IMR-90 (cell line): ENCODE measurements at regions not wholly inside any gene's neighbourhood (a gene's known extent, or its start where the extent isn't known, plus 50 kb on each side); places are given as distances from the start of the nearest gene placed in this dataset.

Source experiments
- ATAC-seq: fragments of 200-7000 bp; cut with Tn5 transposase; 2 replicates; pipeline ENCODE4 v1.9.1; 2020; ENCODE audit warnings: low read depth, mild to moderate bottlenecking, moderate library complexity
- BruUV-seq: library from RNA; stranded (reverse); fragments of 400-500 nt; replicated peaks from 2 replicates; lab custom pipeline; 2021; lab: Mats Ljungman, UMichigan
- CTCF ChIA-PET: fragments of 300-600 bp; formaldehyde crosslinking; extraction: SDS; loops from one replicate; lab custom pipeline; 2021; ENCODE audit warnings: antibody characterized with exemption; lab: Yijun Ruan, JAX
- POLR2A ChIA-PET: fragments of 300-600 bp; sonication (Branson Sonifier 250); formaldehyde crosslinking; loops from one replicate; lab custom pipeline; 2022; ENCODE audit warnings: antibody characterized with exemption; ENCODE audit not compliant: unreplicated experiment; lab: Charles Lee
- DNase-seq: peaks from one replicate; pipeline ENCODE4 v3.0.0; 2013
- H2AFZ ChIP-seq: replicated peaks from 2 replicates; pipeline ENCODE3; 2013; ENCODE audit warnings: low read length, mild to moderate bottlenecking; ENCODE audit not compliant: poor library complexity
- H2AK5ac ChIP-seq: 2 replicates; pipeline ENCODE4 v1.6.1; 2013; ENCODE audit warnings: low read depth, low read length, inconsistent platforms
- H2AK9ac ChIP-seq: replicated peaks from 2 replicates; pipeline ENCODE3; 2013; ENCODE audit warnings: mild to moderate bottlenecking, low read depth, low read length, moderate library complexity; ENCODE audit not compliant: poor library complexity
- H2BK120ac ChIP-seq: 2 replicates; pipeline ENCODE4 v1.6.1; 2013; ENCODE audit warnings: low read depth, low read length, inconsistent platforms
- H2BK15ac ChIP-seq: 3 replicates; pipeline ENCODE4 v1.6.1; 2013; ENCODE audit warnings: low read depth, low read length, inconsistent platforms
- H2BK20ac ChIP-seq: 2 replicates; pipeline ENCODE4 v1.6.1; 2013; ENCODE audit warnings: low read depth, mild to moderate bottlenecking, inconsistent platforms, low read length, moderate library complexity
- H2BK5ac ChIP-seq: 2 replicates; pipeline ENCODE4 v1.6.1; 2013; ENCODE audit warnings: mild to moderate bottlenecking, low read depth, low read length, inconsistent platforms; ENCODE audit not compliant: poor library complexity, severe bottlenecking
- H3K14ac ChIP-seq: replicated peaks from 2 replicates; pipeline ENCODE4 v1.6.1; 2013; ENCODE audit warnings: low read depth, low read length, inconsistent platforms
- H3K18ac ChIP-seq: 2 replicates; pipeline ENCODE4 v1.6.1; 2013; ENCODE audit warnings: low read depth, low read length, control low read depth
- H3K23ac ChIP-seq: 2 replicates; pipeline ENCODE4 v1.6.1; 2013; ENCODE audit warnings: low read depth, low read length, inconsistent platforms
- H3K27ac ChIP-seq: 2 replicates; pipeline ENCODE4 v1.5.1; 2013; ENCODE audit warnings: mild to moderate bottlenecking, control low read depth, low read length; ENCODE audit not compliant: insufficient read depth
- H3K27me3 ChIP-seq: 2 replicates; pipeline ENCODE4 v1.6.1; 2013; ENCODE audit warnings: low read length; ENCODE audit not compliant: control insufficient read depth, insufficient read depth
- H3K36me3 ChIP-seq: 2 replicates; pipeline ENCODE4 v1.6.1; 2013; ENCODE audit warnings: low read length, mixed read lengths; ENCODE audit not compliant: control insufficient read depth, insufficient read depth
- H3K4ac ChIP-seq: 2 replicates; pipeline ENCODE4 v1.6.1; 2013; ENCODE audit warnings: low read depth, low read length, inconsistent platforms
- H3K4me1 ChIP-seq: 2 replicates; pipeline ENCODE4 v1.6.1; 2013; ENCODE audit warnings: low read length, mixed read lengths; ENCODE audit not compliant: control insufficient read depth, insufficient read depth
- H3K4me2 ChIP-seq: 2 replicates; pipeline ENCODE4 v1.6.1; 2013; ENCODE audit warnings: low read depth, mild to moderate bottlenecking, control low read depth, low read length, moderate library complexity
- H3K4me3 ChIP-seq: 2 replicates; pipeline ENCODE4 v1.5.1; 2013; ENCODE audit warnings: low read depth, mild to moderate bottlenecking, control low read depth, low read length, moderate library complexity; ENCODE audit not compliant: insufficient read depth
- H3K56ac ChIP-seq: 2 replicates; pipeline ENCODE4 v1.6.1; 2013; ENCODE audit warnings: low read length, inconsistent platforms; ENCODE audit not compliant: insufficient read depth; ENCODE audit errors: extremely low read depth
- H3K79me1 ChIP-seq, 2 experiments: 2 replicates each; pipeline ENCODE4 v1.6.1; 2013; ENCODE audit warnings: low read length in 2 of 2, inconsistent platforms in 1 of 2, low read depth in 1 of 2
- H3K9ac ChIP-seq: 2 replicates; pipeline ENCODE4 v1.6.1; 2013; ENCODE audit warnings: low read depth, low read length, control low read depth
- H3K9me1 ChIP-seq: 2 replicates; pipeline ENCODE4 v1.6.1; 2013; ENCODE audit warnings: low read length, inconsistent platforms; ENCODE audit not compliant: insufficient read depth
- H3K9me3 ChIP-seq: 2 replicates; pipeline ENCODE4 v1.6.1; 2013; ENCODE audit warnings: low read length; ENCODE audit not compliant: control insufficient read depth, insufficient read depth
- H4K20me1 ChIP-seq: 2 replicates; pipeline ENCODE4 v1.6.1; 2013; ENCODE audit warnings: low read length, inconsistent platforms; ENCODE audit not compliant: insufficient read depth
- H4K5ac ChIP-seq: 2 replicates; pipeline ENCODE4 v1.6.1; 2013; ENCODE audit warnings: mild to moderate bottlenecking, low read depth, low read length, control low read depth
- H4K8ac ChIP-seq, 2 experiments: 2 replicates each; pipeline ENCODE4 v1.6.1; 2013; ENCODE audit warnings: low read depth in 2 of 2, low read length in 2 of 2, control low read depth in 1 of 2, inconsistent platforms in 1 of 2
- H4K91ac ChIP-seq: 2 replicates; pipeline ENCODE4 v1.6.1; 2013; ENCODE audit warnings: low read depth, low read length, inconsistent platforms; ENCODE audit not compliant: insufficient read depth
- BHLHE40 ChIP-seq: fragments of 150-350 bp; IDR thresholded peaks from 2 replicates; pipeline ENCODE4 v1.6.1; 2016; ENCODE audit warnings: mild to moderate bottlenecking, low read depth, low read length
- CEBPB ChIP-seq: IDR thresholded peaks from 2 replicates; pipeline ENCODE4 v1.6.1; 2012; ENCODE audit warnings: low read depth, low read length, improper control_type of control experiment
- CHD1 ChIP-seq: IDR thresholded peaks from 2 replicates; pipeline ENCODE4 v1.6.1; 2012; ENCODE audit warnings: low read depth, low read length, improper control_type of control experiment
- CTCF ChIP-seq: conservative IDR thresholded peaks from 2 replicates; pipeline ENCODE4 v1.5.1; 2012; ENCODE audit warnings: mild to moderate bottlenecking, low read depth, low read length, improper control_type of control experiment
- ELK1 ChIP-seq: fragments of 150-350 bp; IDR thresholded peaks from 2 replicates; pipeline ENCODE4 v1.6.1; 2016; ENCODE audit warnings: low read depth, mild to moderate bottlenecking, low read length, moderate library complexity, borderline replicate concordance
- FOS ChIP-seq: fragments of 150-350 bp; IDR thresholded peaks from 2 replicates; pipeline ENCODE4 v1.6.1; 2016; ENCODE audit warnings: low read depth, low read length
- MAFK ChIP-seq: IDR thresholded peaks from 2 replicates; pipeline ENCODE4 v1.6.1; 2012; ENCODE audit warnings: low read depth, low read length, improper control_type of control experiment
- MAZ ChIP-seq: IDR thresholded peaks from 2 replicates; pipeline ENCODE4 v1.6.1; 2012; ENCODE audit warnings: low read depth, mild to moderate bottlenecking, low read length, improper control_type of control experiment, moderate library complexity, borderline replicate concordance
- MXI1 ChIP-seq: IDR thresholded peaks from 2 replicates; pipeline ENCODE4 v1.6.1; 2012; ENCODE audit warnings: low read depth, mild to moderate bottlenecking, low read length, moderate library complexity, borderline replicate concordance
- NFE2L2 ChIP-seq: fragments of 150-350 bp; IDR thresholded peaks from 2 replicates; pipeline ENCODE4 v1.6.1; 2016; ENCODE audit warnings: low read depth, mild to moderate bottlenecking, low read length
- POLR2A ChIP-seq: IDR thresholded peaks from 2 replicates; pipeline ENCODE4 v1.6.1; 2012; ENCODE audit warnings: mild to moderate bottlenecking, low read depth, low read length
- RAD21 ChIP-seq: IDR thresholded peaks from 2 replicates; pipeline ENCODE4 v1.6.1; 2012; ENCODE audit warnings: low read length, improper control_type of control experiment
- RCOR1 ChIP-seq: IDR thresholded peaks from 2 replicates; pipeline ENCODE4 v1.6.1; 2012; ENCODE audit warnings: mild to moderate bottlenecking, low read length, improper control_type of control experiment; ENCODE audit not compliant: insufficient replicate concordance
- RFX5 ChIP-seq: IDR thresholded peaks from 2 replicates; pipeline ENCODE4 v1.8.0; 2012; ENCODE audit warnings: low read depth, mild to moderate bottlenecking, low read length, moderate library complexity
- SMC3 ChIP-seq: fragments of 150-350 bp; IDR thresholded peaks from 2 replicates; pipeline ENCODE4 v1.6.1; 2016; ENCODE audit warnings: low read depth, mild to moderate bottlenecking, antibody characterized with exemption, low read length, moderate library complexity
- WGBS, 2 experiments: methylation state at CpG; one replicate each; pipeline versions ENCODE4 v1.1.5 to v1.1.7; 2013; ENCODE audit warnings: missing lambda C conversion rate in 2 of 2; ENCODE audit not compliant: insufficient read length in 1 of 2; ENCODE audit errors: extremely low coverage in 2 of 2; 5-methylcytosine and 5-hydroxymethylcytosine counted together
- dilution Hi-C: fragments of 300-500 bp; cut with HindIII; formaldehyde crosslinking; loops from one replicate; pipeline ENCODE4 v1.14.3; 2018; ENCODE audit warnings: low sequenced_read_pairs; ENCODE audit not compliant: unreplicated experiment
- in situ Hi-C: fragments of 300-500 bp; cut with MboI; formaldehyde crosslinking; loops from 3 replicates; pipeline ENCODE4 v1.14.3; 2019; ENCODE audit warnings: low sequenced_read_pairs, inconsistent platforms, mixed read lengths
- intact Hi-C: fragments of 100-400 bp; cut with micrococcal nuclease; formaldehyde crosslinking; loops from 2 replicates; pipeline ENCODE4 v1.10.0; 2022
- TF ChIP-seq, protein P1 (sequence below): fragments of 150-350 bp; IDR thresholded peaks from 2 replicates; pipeline ENCODE4 v1.6.1; 2017; ENCODE audit warnings: mild to moderate bottlenecking, antibody characterized with exemption, low read length, low read depth

DNA sequence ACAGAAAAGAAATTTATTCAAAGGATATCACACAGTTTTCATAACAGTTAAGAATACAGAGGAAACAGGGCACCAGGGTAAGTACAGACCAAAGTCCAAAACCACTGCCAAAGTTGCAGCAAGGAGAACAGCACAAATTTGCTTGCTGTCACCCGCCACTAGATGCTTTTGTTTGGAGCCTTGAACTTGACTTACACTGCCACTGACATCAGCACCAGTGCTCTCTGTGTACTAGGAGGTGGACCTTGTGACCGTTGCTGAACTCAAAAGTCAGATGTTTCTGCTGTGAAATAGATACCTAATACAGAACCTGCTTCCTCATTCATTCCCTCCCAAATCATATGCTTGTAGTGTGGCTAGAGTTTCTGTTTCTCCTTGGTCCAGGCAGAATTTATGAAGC lies 578.3 kb upstream of the TMEFF2 start:
- H2AK5ac ChIP-seq = no peak overlapping the region
- no peaks in the 10 kb centered on the region for H3K9me1 ChIP-seq
- ChIA-PET POLR2A (no interaction called here), CTCF (no interaction called here)
- no peak overlapping the region for H3K56ac ChIP-seq
- H4K8ac ChIP-seq = no peak overlapping the region
- dilution Hi-C loops = no loop called here
- no peaks in the 10 kb centered on the region for H3K79me1 ChIP-seq
- H2BK15ac ChIP-seq = no peak overlapping the region
- ATAC-seq = no peak
- H2AK9ac ChIP-seq = no peak overlapping the region
- H4K20me1 ChIP-seq = no peaks in the 10 kb centered on the region
- intact Hi-C loops = no loop called here
- H3K4me2 ChIP-seq = no peak overlapping the region
- no peak overlapping the region for H2BK20ac ChIP-seq
- in situ Hi-C loops = no loop called here
- no peaks in the 10 kb centered on the region for H3K36me3 ChIP-seq
- no peak overlapping the region for H3K9ac ChIP-seq
- H2BK120ac ChIP-seq = no peak overlapping the region
- H3K4ac ChIP-seq = no peak overlapping the region
- H3K4me3 ChIP-seq = no peak overlapping the region
- H4K5ac ChIP-seq = no peak overlapping the region
- BruUV-seq = no TSS peak
- H3K18ac ChIP-seq = no peak overlapping the region
- peaks cover 5% of the 10 kb centered on the region; the same call in 1 of the 2 replicates for H3K9me3 ChIP-seq
- H3K4me1 ChIP-seq = no peaks in the 10 kb centered on the region
- H3K23ac ChIP-seq = no peak overlapping the region
- 67% methylated on average over 1 of the region's 2 CpGs; no CpG with 5 or more reads in 1 of the 2 experiments for WGBS, 2 experiments
- no peak overlapping the region for H3K14ac ChIP-seq
- H3K27me3 ChIP-seq = no peaks in the 10 kb centered on the region
- no peak overlapping the region for H2BK5ac ChIP-seq
- H2AFZ ChIP-seq = no peak overlapping the region
- no peak overlapping the region for H3K27ac ChIP-seq
- no peak for DNase-seq
- H4K91ac ChIP-seq = no peak overlapping the region
- no peak for TF ChIP-seq MAZ
- no peak for TF ChIP-seq BHLHE40
- TF ChIP-seq SMC3 = no peak
- TF ChIP-seq MAFK = no peak
- no peak for TF ChIP-seq FOS
- TF ChIP-seq CHD1 = no peak
- TF ChIP-seq MXI1 = no peak
- TF ChIP-seq POLR2A = no peak
- no peak for TF ChIP-seq CEBPB
- no peak for TF ChIP-seq NFE2L2
- no peak for TF ChIP-seq RFX5
- TF ChIP-seq RCOR1 = no peak
- no peak for TF ChIP-seq ELK1
- TF ChIP-seq CTCF = no peak
- TF ChIP-seq RAD21 = no peak
- TF ChIP-seq, protein P1, sequence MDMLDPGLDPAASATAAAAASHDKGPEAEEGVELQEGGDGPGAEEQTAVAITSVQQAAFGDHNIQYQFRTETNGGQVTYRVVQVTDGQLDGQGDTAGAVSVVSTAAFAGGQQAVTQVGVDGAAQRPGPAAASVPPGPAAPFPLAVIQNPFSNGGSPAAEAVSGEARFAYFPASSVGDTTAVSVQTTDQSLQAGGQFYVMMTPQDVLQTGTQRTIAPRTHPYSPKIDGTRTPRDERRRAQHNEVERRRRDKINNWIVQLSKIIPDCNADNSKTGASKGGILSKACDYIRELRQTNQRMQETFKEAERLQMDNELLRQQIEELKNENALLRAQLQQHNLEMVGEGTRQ = no peak
